ENCODE measurements at regions not wholly inside any gene's neighbourhood (a gene's known extent, or its start where the extent isn't known, plus 50 kb on each side); places are given as distances from the start of the nearest gene placed in this dataset.

DNA sequence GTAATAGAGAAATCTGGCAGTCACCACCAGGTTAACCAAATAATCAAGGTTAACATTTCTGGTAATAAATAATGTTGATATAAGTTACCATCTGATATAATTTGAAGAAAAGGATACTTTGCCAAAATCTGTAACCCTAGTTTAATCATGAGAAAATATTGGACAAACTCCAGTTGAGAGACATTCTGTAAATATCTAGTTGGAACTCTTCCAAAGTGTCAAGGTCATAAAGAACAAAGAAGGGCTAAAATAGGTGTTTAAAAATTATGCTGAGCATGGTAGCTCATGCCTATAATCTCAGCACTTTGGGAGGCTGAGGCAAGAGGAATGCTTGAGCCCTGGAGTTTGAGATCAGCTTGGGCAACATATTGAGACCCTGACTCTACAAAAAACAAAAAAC, 253.3 kb downstream of the MRPS30 start:
- no peak overlapping the region for H3K9ac ChIP-seq (ENCODE audit: insufficient read depth, low read depth, low read length)
- no peaks in the 10 kb centered on the region for H3K4me1 ChIP-seq (ENCODE audit: insufficient read depth, low read length)
- no peak for DNase-seq (ENCODE audit: low spot score)
- H3K27me3 ChIP-seq (ENCODE audit: control insufficient read depth in 1 of 2, insufficient read depth in 2 of 2, low read length in 2 of 2): no peaks in the 10 kb centered on the region
- no peak overlapping the region for H2AFZ ChIP-seq (ENCODE audit: low read length)
- H3K27ac ChIP-seq (ENCODE audit: extremely low read length, insufficient read depth, low read length): no peak overlapping the region
- H3K9me3 ChIP-seq (ENCODE audit: low read length): peaks cover 19% of the 10 kb centered on the region
- in situ Hi-C loops (cut with HindIII; ENCODE audit: extremely low pct_ligation_motif_present, low pct_unique_long_range_greater_than_20kb) (no loop called here), intact Hi-C loops (cut with micrococcal nuclease; ENCODE audit: unreplicated experiment) (no loop called here)
- no peak overlapping the region for H3K4me3 ChIP-seq (replicated peaks in 1 of 3; ENCODE audit: insufficient read depth in 1 of 3, low read depth in 2 of 3, low read length in 3 of 3)
- no peak for ATAC-seq
- no peak for FAIRE-seq
- ChIA-PET CTCF (ENCODE audit: low intra/inter-chr PET ratio, low total read pairs) (no interaction called here), POLR2A (no interaction called here)
- no peaks in the 10 kb centered on the region for H4K20me1 ChIP-seq (ENCODE audit: insufficient read depth, low read length)
- H3K79me2 ChIP-seq (ENCODE audit: insufficient read depth, low read length): no peaks in the 10 kb centered on the region
- no peak overlapping the region for H3K4me2 ChIP-seq (ENCODE audit: low read depth, low read length)
- no peaks in the 10 kb centered on the region for H3K36me3 ChIP-seq (replicated peaks in 1 of 2; ENCODE audit: control insufficient read depth in 1 of 2, insufficient read depth in 2 of 2, low read length in 2 of 2)
- no TSS peak for BruUV-seq (replicated peaks)
- TF ChIP-seq, protein P1, sequence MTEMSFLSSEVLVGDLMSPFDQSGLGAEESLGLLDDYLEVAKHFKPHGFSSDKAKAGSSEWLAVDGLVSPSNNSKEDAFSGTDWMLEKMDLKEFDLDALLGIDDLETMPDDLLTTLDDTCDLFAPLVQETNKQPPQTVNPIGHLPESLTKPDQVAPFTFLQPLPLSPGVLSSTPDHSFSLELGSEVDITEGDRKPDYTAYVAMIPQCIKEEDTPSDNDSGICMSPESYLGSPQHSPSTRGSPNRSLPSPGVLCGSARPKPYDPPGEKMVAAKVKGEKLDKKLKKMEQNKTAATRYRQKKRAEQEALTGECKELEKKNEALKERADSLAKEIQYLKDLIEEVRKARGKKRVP (CRISPR knock-in tag; IDR thresholded peaks at IDR 0.05): no peak
- TF ChIP-seq MEIS1 (CRISPR knock-in tag; IDR thresholded peaks at IDR 0.05; ENCODE audit: borderline replicate concordance) (no peak), SMC3 (IDR thresholded peaks at IDR 0.05; ENCODE audit: low read length) (no peak), ATRX (CRISPR knock-in tag; IDR thresholded peaks at IDR 0.05; ENCODE audit: borderline replicate concordance) (no peak), SSRP1 (CRISPR knock-in tag; IDR thresholded peaks at IDR 0.05) (no peak), U2AF1 (optimal IDR thresholded peaks at IDR 0.05; ENCODE audit: low read depth, low read length) (no peak), U2AF2 (IDR thresholded peaks at IDR 0.05; ENCODE audit: low read depth, low read length) (no peak), SMAD3 (CRISPR knock-in tag; IDR thresholded peaks at IDR 0.05) (no peak), AHR (CRISPR knock-in tag; IDR thresholded peaks at IDR 0.05) (no peak), BCL6 (CRISPR knock-in tag; IDR thresholded peaks at IDR 0.05) (no peak), ZBTB42 (CRISPR knock-in tag; IDR thresholded peaks at IDR 0.05) (no peak)
- TF ChIP-seq, protein P2, sequence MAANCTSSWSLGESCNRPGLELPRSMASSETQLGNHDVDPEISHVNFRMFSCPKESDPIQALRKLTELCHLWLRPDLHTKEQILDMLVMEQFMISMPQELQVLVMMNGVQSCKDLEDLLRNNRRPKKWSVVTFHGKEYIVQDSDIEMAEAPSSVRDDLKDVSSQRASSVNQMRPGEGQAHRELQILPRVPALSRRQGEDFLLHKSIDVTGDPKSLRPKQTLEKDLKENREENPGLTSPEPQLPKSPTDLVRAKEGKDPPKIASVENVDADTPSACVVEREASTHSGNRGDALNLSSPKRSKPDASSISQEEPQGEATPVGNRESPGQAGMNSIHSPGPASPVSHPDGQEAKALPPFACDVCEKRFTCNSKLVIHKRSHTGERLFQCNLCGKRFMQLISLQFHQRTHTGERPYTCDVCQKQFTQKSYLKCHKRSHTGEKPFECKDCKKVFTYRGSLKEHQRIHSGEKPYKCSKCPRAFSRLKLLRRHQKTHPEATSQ (CRISPR knock-in tag; IDR thresholded peaks at IDR 0.05; ENCODE audit: borderline replicate concordance): no peak
- TF ChIP-seq, protein P3, sequence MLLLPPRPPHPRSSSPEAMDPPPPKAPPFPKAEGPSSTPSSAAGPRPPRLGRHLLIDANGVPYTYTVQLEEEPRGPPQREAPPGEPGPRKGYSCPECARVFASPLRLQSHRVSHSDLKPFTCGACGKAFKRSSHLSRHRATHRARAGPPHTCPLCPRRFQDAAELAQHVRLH (CRISPR knock-in tag; IDR thresholded peaks at IDR 0.05; ENCODE audit: borderline replicate concordance, low read depth): no peak
- TF ChIP-seq, protein P4, sequence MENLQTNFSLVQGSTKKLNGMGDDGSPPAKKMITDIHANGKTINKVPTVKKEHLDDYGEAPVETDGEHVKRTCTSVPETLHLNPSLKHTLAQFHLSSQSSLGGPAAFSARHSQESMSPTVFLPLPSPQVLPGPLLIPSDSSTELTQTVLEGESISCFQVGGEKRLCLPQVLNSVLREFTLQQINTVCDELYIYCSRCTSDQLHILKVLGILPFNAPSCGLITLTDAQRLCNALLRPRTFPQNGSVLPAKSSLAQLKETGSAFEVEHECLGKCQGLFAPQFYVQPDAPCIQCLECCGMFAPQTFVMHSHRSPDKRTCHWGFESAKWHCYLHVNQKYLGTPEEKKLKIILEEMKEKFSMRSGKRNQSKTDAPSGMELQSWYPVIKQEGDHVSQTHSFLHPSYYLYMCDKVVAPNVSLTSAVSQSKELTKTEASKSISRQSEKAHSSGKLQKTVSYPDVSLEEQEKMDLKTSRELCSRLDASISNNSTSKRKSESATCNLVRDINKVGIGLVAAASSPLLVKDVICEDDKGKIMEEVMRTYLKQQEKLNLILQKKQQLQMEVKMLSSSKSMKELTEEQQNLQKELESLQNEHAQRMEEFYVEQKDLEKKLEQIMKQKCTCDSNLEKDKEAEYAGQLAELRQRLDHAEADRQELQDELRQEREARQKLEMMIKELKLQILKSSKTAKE (CRISPR knock-in tag; IDR thresholded peaks at IDR 0.05; ENCODE audit: borderline replicate concordance): no peak
- TF ChIP-seq, protein P5, sequence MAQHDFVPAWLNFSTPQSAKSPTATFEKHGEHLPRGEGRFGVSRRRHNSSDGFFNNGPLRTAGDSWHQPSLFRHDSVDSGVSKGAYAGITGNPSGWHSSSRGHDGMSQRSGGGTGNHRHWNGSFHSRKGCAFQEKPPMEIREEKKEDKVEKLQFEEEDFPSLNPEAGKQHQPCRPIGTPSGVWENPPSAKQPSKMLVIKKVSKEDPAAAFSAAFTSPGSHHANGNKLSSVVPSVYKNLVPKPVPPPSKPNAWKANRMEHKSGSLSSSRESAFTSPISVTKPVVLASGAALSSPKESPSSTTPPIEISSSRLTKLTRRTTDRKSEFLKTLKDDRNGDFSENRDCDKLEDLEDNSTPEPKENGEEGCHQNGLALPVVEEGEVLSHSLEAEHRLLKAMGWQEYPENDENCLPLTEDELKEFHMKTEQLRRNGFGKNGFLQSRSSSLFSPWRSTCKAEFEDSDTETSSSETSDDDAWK (CRISPR knock-in tag; IDR thresholded peaks at IDR 0.05): no peak
